H9 (cell line): ENCODE measurements at regions not wholly inside any gene's neighbourhood (a gene's known extent, or its start where the extent isn't known, plus 50 kb on each side); places are given as distances from the start of the nearest gene placed in this dataset.

Experiments used
- DNase-seq: peaks from one replicate; pipeline ENCODE4 v3.0.0-alpha.2; 2017
- H2AFZ ChIP-seq: one replicate; pipeline ENCODE4 v1.6.1; 2013; ENCODE audit warnings: mild to moderate bottlenecking, low read length, control low read depth, moderate library complexity
- H2AK5ac ChIP-seq: 2 replicates; pipeline ENCODE4 v1.6.1; 2013; ENCODE audit warnings: low read length, control low read depth, mixed read lengths; ENCODE audit not compliant: insufficient read length
- H2BK120ac ChIP-seq: one replicate; pipeline ENCODE4 v1.6.1; 2013; ENCODE audit warnings: low read depth, mild to moderate bottlenecking, low read length, control low read depth, inconsistent platforms; ENCODE audit not compliant: poor library complexity, severe bottlenecking
- H2BK12ac ChIP-seq: 2 replicates; pipeline ENCODE4 v1.6.1; 2013; ENCODE audit warnings: low read length, control low read depth, mixed read lengths, low read depth; ENCODE audit not compliant: insufficient read length
- H2BK15ac ChIP-seq: 2 replicates; pipeline ENCODE4 v1.6.1; 2013; ENCODE audit warnings: low read depth, low read length, control low read depth
- H2BK20ac ChIP-seq: one replicate; pipeline ENCODE4 v1.6.1; 2013; ENCODE audit warnings: low read depth, mild to moderate bottlenecking, low read length, control low read depth, inconsistent platforms; ENCODE audit not compliant: poor library complexity, severe bottlenecking
- H2BK5ac ChIP-seq: 2 replicates; pipeline ENCODE4 v1.6.1; 2013; ENCODE audit warnings: low read length, control low read depth, mixed read lengths; ENCODE audit not compliant: insufficient read length
- H3K14ac ChIP-seq: 2 replicates; pipeline ENCODE4 v1.6.1; 2013; ENCODE audit warnings: low read length, control low read depth; ENCODE audit not compliant: insufficient read depth
- H3K18ac ChIP-seq: 2 replicates; pipeline ENCODE4 v1.6.1; 2013; ENCODE audit warnings: low read depth, mild to moderate bottlenecking, mixed read lengths, low read length, control low read depth; ENCODE audit not compliant: insufficient read length
- H3K23ac ChIP-seq: 2 replicates; pipeline ENCODE4 v1.6.1; 2013; ENCODE audit warnings: low read length, control low read depth, mixed read lengths, low read depth; ENCODE audit not compliant: insufficient read length
- H3K23me2 ChIP-seq: 2 replicates; pipeline ENCODE4 v1.6.1; 2013; ENCODE audit warnings: low read depth, mild to moderate bottlenecking, mixed read lengths, low read length, control low read depth; ENCODE audit not compliant: insufficient read length, poor library complexity, severe bottlenecking
- H3K27ac ChIP-seq: 2 replicates; pipeline ENCODE4 v1.5.1; 2013; ENCODE audit warnings: low read length, control low read depth, mixed read lengths, low read depth; ENCODE audit not compliant: insufficient read length
- H3K27me3 ChIP-seq: 2 replicates; pipeline ENCODE4 v1.6.1; 2013; ENCODE audit warnings: low read length, control low read depth, inconsistent platforms; ENCODE audit not compliant: insufficient read depth
- H3K4ac ChIP-seq: 2 replicates; pipeline ENCODE4 v1.6.1; 2013; ENCODE audit warnings: low read depth, mild to moderate bottlenecking, control low read depth, inconsistent platforms, low read length, moderate library complexity
- H3K4me1 ChIP-seq: 2 replicates; pipeline ENCODE4 v1.6.1; 2013; ENCODE audit warnings: low read length, control low read depth, inconsistent platforms; ENCODE audit not compliant: insufficient read depth
- H3K4me2 ChIP-seq: 2 replicates; pipeline ENCODE4 v1.6.1; 2013; ENCODE audit warnings: low read length, control low read depth, mixed read lengths; ENCODE audit not compliant: insufficient read length, insufficient read depth
- H3K56ac ChIP-seq: 2 replicates; pipeline ENCODE4 v1.6.1; 2013; ENCODE audit warnings: low read depth, mild to moderate bottlenecking, mixed read lengths, low read length, control low read depth; ENCODE audit not compliant: insufficient read length
- H3K79me1 ChIP-seq: 2 replicates; pipeline ENCODE4 v1.6.1; 2013; ENCODE audit warnings: low read depth, mild to moderate bottlenecking, moderate library complexity, low read length, control low read depth, inconsistent platforms; ENCODE audit not compliant: insufficient read depth, poor library complexity, severe bottlenecking
- H3K79me2 ChIP-seq: 2 replicates; pipeline ENCODE4 v1.6.1; 2013; ENCODE audit warnings: low read length, control low read depth, inconsistent platforms; ENCODE audit not compliant: insufficient read depth
- H3K9ac ChIP-seq: 2 replicates; pipeline ENCODE4 v1.6.1; 2013; ENCODE audit warnings: low read length, control low read depth, mixed read lengths; ENCODE audit not compliant: insufficient read length; ENCODE audit errors: extremely low read depth
- H3K9me3 ChIP-seq: one replicate; pipeline ENCODE4 v1.6.1; 2013; ENCODE audit warnings: low read depth, low read length, inconsistent platforms; ENCODE audit not compliant: control insufficient read depth
- H3T11ph ChIP-seq: one replicate; pipeline ENCODE4 v1.6.1; 2013; ENCODE audit warnings: mild to moderate bottlenecking, low read length, control low read depth, inconsistent platforms
- H4K20me1 ChIP-seq: one replicate; pipeline ENCODE4 v1.6.1; 2013; ENCODE audit not compliant: control insufficient read depth, insufficient read length, insufficient read depth
- H4K5ac ChIP-seq: 2 replicates; pipeline ENCODE4 v1.6.1; 2013; ENCODE audit warnings: low read depth, mild to moderate bottlenecking, mixed read lengths, low read length, control low read depth; ENCODE audit not compliant: insufficient read length
- H4K8ac ChIP-seq: replicated peaks from 2 replicates; pipeline ENCODE4 v1.6.1; 2013; ENCODE audit warnings: low read length, control low read depth, mixed read lengths, low read depth; ENCODE audit not compliant: insufficient read length
- H4K91ac ChIP-seq: 2 replicates; pipeline ENCODE4 v1.6.1; 2013; ENCODE audit warnings: low read depth, mild to moderate bottlenecking, moderate library complexity, mixed read lengths, low read length, control low read depth; ENCODE audit not compliant: insufficient read length
- H3K27ac Mint-ChIP-seq, 3 experiments: 2 replicates in 2 of 3; 3 replicates in 1 of 3; pipeline ENCODE4 v1.8.0; 2020 to 2021; ENCODE audit warnings: mixed read lengths in 3 of 3, mild to moderate bottlenecking in 1 of 3, moderate library complexity in 1 of 3
- H3K27me3 Mint-ChIP-seq: 2 replicates; pipeline ENCODE4 v1.8.0; 2021; ENCODE audit warnings: low read depth, mild to moderate bottlenecking, moderate library complexity, mixed read lengths
- H3K36me3 Mint-ChIP-seq, 3 experiments: 2 replicates in 2 of 3; 3 replicates in 1 of 3; pipeline ENCODE4 v1.8.0; 2020 to 2021; ENCODE audit warnings: low read depth in 3 of 3, mixed read lengths in 3 of 3; ENCODE audit not compliant: insufficient read depth in 1 of 3
- H3K4me1 Mint-ChIP-seq, 2 experiments: 2 replicates each; pipeline ENCODE4 v1.8.0; 2020; ENCODE audit warnings: mixed read lengths in 2 of 2
- H3K4me3 Mint-ChIP-seq, 2 experiments: 2 replicates in 1 of 2; 3 replicates in 1 of 2; pipeline ENCODE4 v1.8.0; 2020 to 2021; ENCODE audit warnings: mild to moderate bottlenecking in 2 of 2, mixed read lengths in 2 of 2, moderate library complexity in 1 of 2
- H3K9me3 Mint-ChIP-seq, 2 experiments: 2 replicates in 1 of 2; 3 replicates in 1 of 2; pipeline ENCODE4 v1.8.0; 2020; ENCODE audit warnings: mild to moderate bottlenecking in 2 of 2, mixed read lengths in 2 of 2, moderate library complexity in 1 of 2
- CTCF ChIP-seq: fragments of 200-600 bp; sonication (generic); conservative IDR thresholded peaks from 3 replicates; pipeline ENCODE4 v1.8.0; 2021; ENCODE audit warnings: antibody characterized with exemption, mild to moderate bottlenecking
- WGBS: extraction: QIAGEN DNeasy Blood & Tissue Kit; methylation state at CpG from one replicate; pipeline ENCODE4 v1.1.7; 2013; ENCODE audit warnings: missing lambda C conversion rate, low lambda C conversion rate, mixed read lengths; ENCODE audit not compliant: insufficient read length; ENCODE audit errors: extremely low coverage; 5-methylcytosine and 5-hydroxymethylcytosine counted together

- H3K27me3 Mint-ChIP-seq: peaks cover 6% of the 10 kb centered on the region
These were observed 136.7 kb upstream of the RALGAPA2 start for GRCh38 chr20:20849161-20849560.

More at GRCh38 chr20:20849161-20849560, 136.7 kb upstream of the RALGAPA2 start:
- no peaks in the 10 kb centered on the region for H3K23me2 ChIP-seq
- H2BK15ac ChIP-seq: no peak overlapping the region
- H4K91ac ChIP-seq: no peak overlapping the region
- H3K18ac ChIP-seq: no peak overlapping the region
- no peaks in the 10 kb centered on the region for H3K79me1 ChIP-seq
- no peak overlapping the region for H2BK12ac ChIP-seq
- H3T11ph ChIP-seq: no peak overlapping the region
- no peak overlapping the region for H3K4me2 ChIP-seq
- H2AK5ac ChIP-seq: no peak overlapping the region
- no peak overlapping the region for H3K9ac ChIP-seq
- no peak for TF ChIP-seq CTCF
- no peak overlapping the region for H4K8ac ChIP-seq
- H3K4me1 ChIP-seq: no peaks in the 10 kb centered on the region; the same call in 1 of the 2 replicates
- no peak for DNase-seq
- H3K14ac ChIP-seq: no peak overlapping the region
- Mint-ChIP-seq H3K9me3 (peaks cover 3 to 8% of the 10 kb centered on the region in 2 experiments; a peak in 3 of 5 replicates), H3K36me3 (no peaks in the 10 kb centered on the region; a peak in 1 of 7 replicates), H3K4me3 (no peak overlapping the region), H3K4me1 (peaks cover 8 to 10% of the 10 kb centered on the region in 2 experiments; a peak in 3 of 4 replicates), H3K27ac (no peak overlapping the region)
- H3K9me3 ChIP-seq: no peaks in the 10 kb centered on the region
- H2BK20ac ChIP-seq: no peak overlapping the region
- no peak overlapping the region for H3K56ac ChIP-seq
- WGBS: no CpG with 5 or more reads among the region's 9 CpGs
- H4K20me1 ChIP-seq: no peaks in the 10 kb centered on the region
- H3K27me3 ChIP-seq: no peaks in the 10 kb centered on the region
- H3K79me2 ChIP-seq: no peaks in the 10 kb centered on the region
- no peak overlapping the region for H3K23ac ChIP-seq
- H2BK5ac ChIP-seq: no peak overlapping the region
- H4K5ac ChIP-seq: no peak overlapping the region
- H3K4ac ChIP-seq: no peak overlapping the region
- no peak overlapping the region for H2BK120ac ChIP-seq
- H2AFZ ChIP-seq: no peak overlapping the region
- H3K27ac ChIP-seq: no peak overlapping the region
